ENCODE measurements at regions not wholly inside any gene's neighbourhood (a gene's known extent, or its start where the extent isn't known, plus 50 kb on each side); places are given as distances from the start of the nearest gene placed in this dataset.

GRCh38 chr13:40470660-40471059, 195.8 kb downstream of the FOXO1 start:
- H3K27me3 ChIP-seq (ENCODE audit: insufficient read depth, insufficient read length): no peaks in the 10 kb centered on the region
- no peaks in the 10 kb centered on the region for H3K36me3 ChIP-seq (ENCODE audit: insufficient read depth, insufficient read length, low read length)
- TF ChIP-seq ZNF274 (IDR thresholded peaks at IDR 0.05; ENCODE audit: low read depth, low read length): no peak
- no peak for TF ChIP-seq YY1 (IDR thresholded peaks at IDR 0.05; ENCODE audit: insufficient read depth, insufficient read length)
- no peaks in the 10 kb centered on the region for H3K4me1 ChIP-seq (ENCODE audit: insufficient read depth, insufficient read length)
- H3K9ac ChIP-seq (ENCODE audit: insufficient read length, low read depth): no peak overlapping the region
- no peak overlapping the region for H3K4me3 ChIP-seq (ENCODE audit: insufficient read length, low read depth)
- no peak for DNase-seq (ENCODE audit: low read depth, low spot score)
- H3K9me3 ChIP-seq (ENCODE audit: insufficient read depth, low read length): no peaks in the 10 kb centered on the region; the same call in 1 of the 2 replicates

- Histone ChIP-seq H3K9ac (ENCODE audit: insufficient read length, low read depth) (no peak overlapping the region), H3K9me3 (ENCODE audit: insufficient read depth, low read length) (no peaks in the 10 kb centered on the region; the same call in 1 of the 2 replicates), H3K36me3 (ENCODE audit: insufficient read depth, insufficient read length, low read length) (no peaks in the 10 kb centered on the region), H3K4me3 (ENCODE audit: insufficient read length, low read depth) (no peak overlapping the region), H3K27me3 (ENCODE audit: insufficient read depth, insufficient read length) (no peaks in the 10 kb centered on the region), H3K4me1 (ENCODE audit: insufficient read depth, insufficient read length) (no peaks in the 10 kb centered on the region)
- DNase-seq (ENCODE audit: low read depth, low spot score): no peak
- TF ChIP-seq YY1 (IDR thresholded peaks at IDR 0.05; ENCODE audit: insufficient read depth, insufficient read length): no peak
Measured at GRCh38 chr13:40471076-40471475, 195.4 kb downstream of the FOXO1 start.

GRCh38 chr13:40471911-40472310, 194.5 kb downstream of the FOXO1 start:
- Histone ChIP-seq H3K36me3 (ENCODE audit: insufficient read depth, insufficient read length, low read length) (no peaks in the 10 kb centered on the region), H3K4me1 (ENCODE audit: insufficient read depth, insufficient read length) (peaks cover 3% of the 10 kb centered on the region), H3K9me3 (ENCODE audit: insufficient read depth, low read length) (no peaks in the 10 kb centered on the region; the same call in 1 of the 2 replicates), H3K4me3 (ENCODE audit: insufficient read length, low read depth) (no peak overlapping the region), H3K9ac (ENCODE audit: insufficient read length, low read depth) (no peak overlapping the region), H3K27me3 (ENCODE audit: insufficient read depth, insufficient read length) (no peaks in the 10 kb centered on the region)
- TF ChIP-seq SUZ12 (IDR thresholded peaks at IDR 0.05; ENCODE audit: extremely low read depth, insufficient read depth, insufficient read length): no peak
- TF ChIP-seq YY1 (IDR thresholded peaks at IDR 0.05; ENCODE audit: insufficient read depth, insufficient read length): no peak
- no peak for TF ChIP-seq ZNF274 (IDR thresholded peaks at IDR 0.05; ENCODE audit: low read depth, low read length)
- no peak for DNase-seq (ENCODE audit: low read depth, low spot score)

GRCh38 chr13:40472427-40473220, 193.8 kb downstream of the FOXO1 start:
- Histone ChIP-seq H3K27me3 (ENCODE audit: insufficient read depth, insufficient read length) (no peaks in the 10 kb centered on the region), H3K4me1 (ENCODE audit: insufficient read depth, insufficient read length) (peaks cover 3% of the 10 kb centered on the region), H3K9ac (ENCODE audit: insufficient read length, low read depth) (no peak overlapping the region), H3K36me3 (ENCODE audit: insufficient read depth, insufficient read length, low read length) (no peaks in the 10 kb centered on the region), H3K9me3 (ENCODE audit: insufficient read depth, low read length) (no peaks in the 10 kb centered on the region; the same call in 1 of the 2 replicates), H3K4me3 (ENCODE audit: insufficient read length, low read depth) (no peak overlapping the region)
- no peak for TF ChIP-seq ZNF274 (IDR thresholded peaks at IDR 0.05; ENCODE audit: low read depth, low read length)
- no peak for TF ChIP-seq YY1 (IDR thresholded peaks at IDR 0.05; ENCODE audit: insufficient read depth, insufficient read length)
- no peak for TF ChIP-seq SUZ12 (IDR thresholded peaks at IDR 0.05; ENCODE audit: extremely low read depth, insufficient read depth, insufficient read length)
- DNase-seq (ENCODE audit: low read depth, low spot score): no peak

- TF ChIP-seq YY1 (IDR thresholded peaks at IDR 0.05; ENCODE audit: insufficient read depth, insufficient read length): no peak
- no peak for TF ChIP-seq ZNF274 (IDR thresholded peaks at IDR 0.05; ENCODE audit: low read depth, low read length)
- TF ChIP-seq SUZ12 (IDR thresholded peaks at IDR 0.05; ENCODE audit: extremely low read depth, insufficient read depth, insufficient read length): no peak
Measured at GRCh38 chr13:40475617-40476016, 190.8 kb downstream of the FOXO1 start.

GRCh38 chr13:40476175-40476958, 190.1 kb downstream of the FOXO1 start:
- Histone ChIP-seq H3K9ac (ENCODE audit: insufficient read length, low read depth) (no peak overlapping the region), H3K4me3 (ENCODE audit: insufficient read length, low read depth) (no peak overlapping the region), H3K27me3 (ENCODE audit: insufficient read depth, insufficient read length) (no peaks in the 10 kb centered on the region), H3K36me3 (ENCODE audit: insufficient read depth, insufficient read length, low read length) (no peaks in the 10 kb centered on the region), H3K4me1 (ENCODE audit: insufficient read depth, insufficient read length) (peaks cover 3% of the 10 kb centered on the region), H3K9me3 (ENCODE audit: insufficient read depth, low read length) (no peaks in the 10 kb centered on the region)
- no peak for DNase-seq (ENCODE audit: low read depth, low spot score)
- TF ChIP-seq SUZ12 (IDR thresholded peaks at IDR 0.05; ENCODE audit: extremely low read depth, insufficient read depth, insufficient read length) (no peak), YY1 (IDR thresholded peaks at IDR 0.05; ENCODE audit: insufficient read depth, insufficient read length) (no peak), ZNF274 (IDR thresholded peaks at IDR 0.05; ENCODE audit: low read depth, low read length) (no peak)

More at GRCh38 chr13:40475617-40476016, 190.8 kb downstream of the FOXO1 start:
- Histone ChIP-seq H3K9me3 (ENCODE audit: insufficient read depth, low read length) (no peaks in the 10 kb centered on the region; the same call in 1 of the 2 replicates), H3K9ac (ENCODE audit: insufficient read length, low read depth) (no peak overlapping the region), H3K27me3 (ENCODE audit: insufficient read depth, insufficient read length) (no peaks in the 10 kb centered on the region), H3K36me3 (ENCODE audit: insufficient read depth, insufficient read length, low read length) (no peaks in the 10 kb centered on the region), H3K4me1 (ENCODE audit: insufficient read depth, insufficient read length) (peaks cover 3% of the 10 kb centered on the region), H3K4me3 (ENCODE audit: insufficient read length, low read depth) (no peak overlapping the region)
- no peak for DNase-seq (ENCODE audit: low read depth, low spot score)
